A549 (cell line): ENCODE measurements at regions not wholly inside any gene's neighbourhood (a gene's known extent, or its start where the extent isn't known, plus 50 kb on each side); places are given as distances from the start of the nearest gene placed in this dataset.

Experiments
- ATAC-seq, 2 experiments: fragments of 200-7000 bp in 1 of 2; fragments of >200 bp in 1 of 2; cut with Nextera tagmentation in 1 of 2; cut with Tn5 transposase in 1 of 2; 3 replicates each; pipeline versions ENCODE4 v1.8.0 to v1.9.1; 2018 to 2020; ENCODE audit warnings: mild to moderate bottlenecking in 1 of 2, moderate library complexity in 1 of 2
- CTCF ChIA-PET: fragments of 300-600 bp; sonication (Branson Sonifier 250); formaldehyde crosslinking; extraction: SDS; loops from one replicate; lab custom pipeline; 2021; ENCODE audit warnings: antibody characterized with exemption, inconsistent platforms; lab: Yijun Ruan, JAX
- POLR2A ChIA-PET: fragments of 350-600 bp; formaldehyde crosslinking; extraction: SDS; loops from one replicate; lab custom pipeline; 2021; ENCODE audit warnings: antibody characterized with exemption, inconsistent platforms; lab: Yijun Ruan, JAX
- DNase-seq, 2 experiments: peaks; one replicate each; pipeline versions ENCODE4 v3.0.0 to v3.0.0-alpha.2; 2011 to 2016; ENCODE audit warnings: low read depth in 1 of 2, low spot score in 1 of 2
- FAIRE-seq: peaks from 2 replicates; lab custom pipeline; 2011; peaks lifted over from hg19 to GRCh38; lab: Jason Lieb, UNC
- H3K27ac ChIP-seq, 2 experiments: fragments of >200 bp; sonication (Bioruptor Twin); formaldehyde crosslinking; 3 replicates each; pipeline ENCODE4 v1.5.1; 2016 to 2017
- H3K4me1 ChIP-seq: fragments of >200 bp; sonication (Bioruptor Twin); formaldehyde crosslinking; 3 replicates; pipeline ENCODE4 v1.6.1; 2016
- H3K4me2 ChIP-seq: fragments of >200 bp; sonication (Bioruptor Twin); formaldehyde crosslinking; 3 replicates; pipeline ENCODE4 v1.6.1; 2016
- H3K4me3 ChIP-seq: fragments of >200 bp; sonication (Bioruptor Twin); formaldehyde crosslinking; 3 replicates; pipeline ENCODE4 v1.5.1; 2016
- H3K9me3 ChIP-seq: fragments of >200 bp; sonication (Bioruptor Twin); formaldehyde crosslinking; 3 replicates; pipeline ENCODE4 v1.6.1; 2016
- BHLHE40 ChIP-seq: IDR thresholded peaks from 2 replicates; pipeline ENCODE4 v1.6.1; 2012; ENCODE audit warnings: low read depth, low read length, inconsistent platforms
- CHD4 ChIP-seq: fragments of 200-600 bp; sonication (generic); IDR thresholded peaks from 2 replicates; pipeline ENCODE4 v1.6.1; 2016; ENCODE audit warnings: antibody characterized with exemption, mild to moderate bottlenecking, borderline replicate concordance
- EHF ChIP-seq: fragments of 250-450 bp; sonication (Bioruptor Pico); IDR thresholded peaks from 2 replicates; pipeline ENCODE4 v1.5.0; 2020; ENCODE audit warnings: mild to moderate bottlenecking
- ESRRA ChIP-seq: fragments of 150-350 bp; IDR thresholded peaks from 2 replicates; pipeline ENCODE4 v1.6.1; 2014; ENCODE audit warnings: mild to moderate bottlenecking, low read length, borderline replicate concordance
- FOSL2 ChIP-seq, 2 experiments: fragments of 450-650 bp in 1 of 2; fragments of >200 bp in 1 of 2; sonication (Bioruptor Twin) in 1 of 2; formaldehyde crosslinking; IDR thresholded peaks; 2 replicates each; pipeline versions ENCODE4 v1.5.0 to v1.6.1; 2016 to 2020; ENCODE audit warnings: mild to moderate bottlenecking in 1 of 2, moderate library complexity in 1 of 2
- FOXS1 ChIP-seq: fragments of 250-450 bp; sonication (Bioruptor Pico); IDR thresholded peaks from 2 replicates; pipeline ENCODE4 v1.5.0; 2020; ENCODE audit warnings: mild to moderate bottlenecking, moderate library complexity
- GATA3 ChIP-seq: IDR thresholded peaks from 2 replicates; pipeline ENCODE4 v1.6.1; 2012; ENCODE audit warnings: borderline replicate concordance
- HDAC2 ChIP-seq: fragments of 200-600 bp; sonication (generic); IDR thresholded peaks from 2 replicates; pipeline ENCODE4 v1.6.1; 2016
- HOXB13 ChIP-seq: fragments of 250-450 bp; sonication (Bioruptor Pico); IDR thresholded peaks from 2 replicates; pipeline ENCODE4 v1.5.0; 2020; ENCODE audit warnings: low read depth, mild to moderate bottlenecking, moderate library complexity
- JUN ChIP-seq, 2 experiments: fragments of >200 bp; sonication (Bioruptor Twin); formaldehyde crosslinking; IDR thresholded peaks; 2 replicates in 1 of 2; 3 replicates in 1 of 2; pipeline ENCODE4 v1.6.1; 2016 to 2017
- KDM1A ChIP-seq: fragments of 200-600 bp; sonication (generic); IDR thresholded peaks from 2 replicates; pipeline ENCODE4 v1.6.1; 2016; ENCODE audit warnings: low read depth, mild to moderate bottlenecking
- KDM5A ChIP-seq: fragments of 200-600 bp; sonication (generic); IDR thresholded peaks from 2 replicates; pipeline ENCODE4 v1.6.1; 2016; ENCODE audit warnings: antibody characterized with exemption, mild to moderate bottlenecking
- NPAS2 ChIP-seq: fragments of 250-450 bp; sonication (Bioruptor Pico); IDR thresholded peaks from 2 replicates; pipeline ENCODE4 v1.8.0; 2022; ENCODE audit warnings: mild to moderate bottlenecking, moderate library complexity, borderline replicate concordance
- NR3C1 ChIP-seq: fragments of >200 bp; sonication (Bioruptor Twin); formaldehyde crosslinking; IDR thresholded peaks from 3 replicates; pipeline ENCODE4 v1.6.1; 2017
- POLR2AphosphoS2 ChIP-seq: conservative IDR thresholded peaks from 2 replicates; pipeline ENCODE4 v1.6.1; 2012; ENCODE audit warnings: low read length, improper control_type of control experiment, inconsistent platforms
- SMC3 ChIP-seq: fragments of >200 bp; sonication (Bioruptor Twin); formaldehyde crosslinking; IDR thresholded peaks from 3 replicates; pipeline ENCODE4 v1.6.1; 2018; ENCODE audit warnings: inconsistent platforms
- SREBF2 ChIP-seq: fragments of 450-650 bp; IDR thresholded peaks from 2 replicates; pipeline ENCODE4 v1.6.1; 2014; ENCODE audit warnings: mild to moderate bottlenecking, moderate library complexity
- TP53 ChIP-seq: fragments of 250-450 bp; sonication (Bioruptor Pico); IDR thresholded peaks from 2 replicates; pipeline ENCODE4 v1.5.0; 2021; ENCODE audit warnings: mild to moderate bottlenecking, moderate library complexity
- ZC3H11A ChIP-seq: fragments of 450-650 bp; IDR thresholded peaks from 2 replicates; pipeline ENCODE4 v1.6.1; 2014; ENCODE audit warnings: antibody characterized with exemption, mild to moderate bottlenecking
- ZFP36 ChIP-seq: fragments of 450-650 bp; IDR thresholded peaks from 2 replicates; pipeline ENCODE4 v1.6.1; 2014; ENCODE audit warnings: borderline replicate concordance; ENCODE audit not compliant: partially characterized antibody
- WGBS: methylation state at CpG from one replicate; pipeline ENCODE4 v1.1.6; 2017; ENCODE audit errors: missing lambda C conversion rate; 5-methylcytosine and 5-hydroxymethylcytosine counted together
- TF ChIP-seq, protein P1 (sequence below): fragments of 250-450 bp; sonication (Bioruptor Pico); IDR thresholded peaks from 2 replicates; pipeline ENCODE4 v1.5.0; 2020; ENCODE audit warnings: low read depth, mild to moderate bottlenecking, moderate library complexity
- TF ChIP-seq, protein P2 (sequence below): fragments of >200 bp; sonication (Bioruptor Twin); formaldehyde crosslinking; IDR thresholded peaks from 3 replicates; pipeline ENCODE4 v1.6.1; 2016
- TF ChIP-seq, protein P3 (sequence below): fragments of 200-600 bp; sonication (generic); IDR thresholded peaks from 2 replicates; pipeline ENCODE4 v1.6.1; 2016; ENCODE audit warnings: antibody characterized with exemption, mild to moderate bottlenecking, moderate library complexity
- TF ChIP-seq, protein P4 (sequence below): fragments of 450-650 bp; IDR thresholded peaks from 2 replicates; pipeline ENCODE4 v1.6.1; 2014; ENCODE audit warnings: antibody characterized with exemption
- TF ChIP-seq, protein P5 (sequence below): fragments of >200 bp; sonication (Bioruptor Twin); formaldehyde crosslinking; IDR thresholded peaks from 3 replicates; pipeline ENCODE4 v1.5.1; 2016
- TF ChIP-seq, protein P6 (sequence below): IDR thresholded peaks from 2 replicates; pipeline ENCODE4 v1.6.1; 2012

DNA sequence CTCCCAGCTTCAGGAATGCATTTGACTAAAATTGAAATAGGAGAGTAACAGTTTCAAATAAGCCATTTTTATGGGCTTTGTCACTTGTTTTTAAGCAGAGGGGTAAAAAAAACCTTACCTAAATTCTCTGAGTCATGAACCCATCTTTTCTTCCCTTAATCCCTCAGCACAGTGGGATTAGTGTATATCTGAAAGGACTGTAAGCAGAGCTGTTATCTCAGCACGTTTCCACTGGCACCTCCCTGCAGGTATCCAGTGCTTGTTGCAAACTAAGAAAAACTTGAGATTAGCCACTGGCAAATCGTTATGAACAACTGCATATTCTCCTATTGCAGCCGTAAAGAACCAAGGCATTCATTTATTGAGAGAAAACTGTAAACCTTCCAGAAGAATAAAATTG is 872.7 kb downstream of the EFNA5 start:
- no peak for FAIRE-seq
- Histone ChIP-seq H3K9me3 (no peaks in the 10 kb centered on the region), H3K4me2 (no peak overlapping the region), H3K4me1 (no peaks in the 10 kb centered on the region), H3K27ac (no peak overlapping the region), H3K4me3 (no peak overlapping the region)
- ATAC-seq, result no peak
- TF ChIP-seq, protein P1, sequence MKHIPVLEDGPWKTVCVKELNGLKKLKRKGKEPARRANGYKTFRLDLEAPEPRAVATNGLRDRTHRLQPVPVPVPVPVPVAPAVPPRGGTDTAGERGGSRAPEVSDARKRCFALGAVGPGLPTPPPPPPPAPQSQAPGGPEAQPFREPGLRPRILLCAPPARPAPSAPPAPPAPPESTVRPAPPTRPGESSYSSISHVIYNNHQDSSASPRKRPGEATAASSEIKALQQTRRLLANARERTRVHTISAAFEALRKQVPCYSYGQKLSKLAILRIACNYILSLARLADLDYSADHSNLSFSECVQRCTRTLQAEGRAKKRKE, result no peak
- TF ChIP-seq GATA3 (no peak), JUN (IDR thresholded peaks at IDR 0.05) (no peak), HOXB13 (no peak), CHD4 (no peak), FOXS1 (no peak), POLR2AphosphoS2 (no peak), SMC3 (no peak), ZC3H11A (no peak), KDM1A (no peak), KDM5A (no peak), SREBF2 (no peak), BHLHE40 (no peak), ZFP36 (no peak)
- TF ChIP-seq, protein P2, sequence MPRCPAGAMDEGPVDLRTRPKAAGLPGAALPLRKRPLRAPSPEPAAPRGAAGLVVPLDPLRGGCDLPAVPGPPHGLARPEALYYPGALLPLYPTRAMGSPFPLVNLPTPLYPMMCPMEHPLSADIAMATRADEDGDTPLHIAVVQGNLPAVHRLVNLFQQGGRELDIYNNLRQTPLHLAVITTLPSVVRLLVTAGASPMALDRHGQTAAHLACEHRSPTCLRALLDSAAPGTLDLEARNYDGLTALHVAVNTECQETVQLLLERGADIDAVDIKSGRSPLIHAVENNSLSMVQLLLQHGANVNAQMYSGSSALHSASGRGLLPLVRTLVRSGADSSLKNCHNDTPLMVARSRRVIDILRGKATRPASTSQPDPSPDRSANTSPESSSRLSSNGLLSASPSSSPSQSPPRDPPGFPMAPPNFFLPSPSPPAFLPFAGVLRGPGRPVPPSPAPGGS, result no peak
- TF ChIP-seq, protein P3, sequence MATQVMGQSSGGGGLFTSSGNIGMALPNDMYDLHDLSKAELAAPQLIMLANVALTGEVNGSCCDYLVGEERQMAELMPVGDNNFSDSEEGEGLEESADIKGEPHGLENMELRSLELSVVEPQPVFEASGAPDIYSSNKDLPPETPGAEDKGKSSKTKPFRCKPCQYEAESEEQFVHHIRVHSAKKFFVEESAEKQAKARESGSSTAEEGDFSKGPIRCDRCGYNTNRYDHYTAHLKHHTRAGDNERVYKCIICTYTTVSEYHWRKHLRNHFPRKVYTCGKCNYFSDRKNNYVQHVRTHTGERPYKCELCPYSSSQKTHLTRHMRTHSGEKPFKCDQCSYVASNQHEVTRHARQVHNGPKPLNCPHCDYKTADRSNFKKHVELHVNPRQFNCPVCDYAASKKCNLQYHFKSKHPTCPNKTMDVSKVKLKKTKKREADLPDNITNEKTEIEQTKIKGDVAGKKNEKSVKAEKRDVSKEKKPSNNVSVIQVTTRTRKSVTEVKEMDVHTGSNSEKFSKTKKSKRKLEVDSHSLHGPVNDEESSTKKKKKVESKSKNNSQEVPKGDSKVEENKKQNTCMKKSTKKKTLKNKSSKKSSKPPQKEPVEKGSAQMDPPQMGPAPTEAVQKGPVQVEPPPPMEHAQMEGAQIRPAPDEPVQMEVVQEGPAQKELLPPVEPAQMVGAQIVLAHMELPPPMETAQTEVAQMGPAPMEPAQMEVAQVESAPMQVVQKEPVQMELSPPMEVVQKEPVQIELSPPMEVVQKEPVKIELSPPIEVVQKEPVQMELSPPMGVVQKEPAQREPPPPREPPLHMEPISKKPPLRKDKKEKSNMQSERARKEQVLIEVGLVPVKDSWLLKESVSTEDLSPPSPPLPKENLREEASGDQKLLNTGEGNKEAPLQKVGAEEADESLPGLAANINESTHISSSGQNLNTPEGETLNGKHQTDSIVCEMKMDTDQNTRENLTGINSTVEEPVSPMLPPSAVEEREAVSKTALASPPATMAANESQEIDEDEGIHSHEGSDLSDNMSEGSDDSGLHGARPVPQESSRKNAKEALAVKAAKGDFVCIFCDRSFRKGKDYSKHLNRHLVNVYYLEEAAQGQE, result no peak
- CTCF ChIA-PET, result interaction anchor here (0.5 kb wide), 1 partner anchor 1414 kb away, joined by 4 read pairs; no protein-coding TSS in a partner anchor
- DNase-seq, result no peak
- POLR2A ChIA-PET, result no interaction called here
- WGBS, result 43% methylated on average over 3 of the region's 3 CpGs

DNA sequence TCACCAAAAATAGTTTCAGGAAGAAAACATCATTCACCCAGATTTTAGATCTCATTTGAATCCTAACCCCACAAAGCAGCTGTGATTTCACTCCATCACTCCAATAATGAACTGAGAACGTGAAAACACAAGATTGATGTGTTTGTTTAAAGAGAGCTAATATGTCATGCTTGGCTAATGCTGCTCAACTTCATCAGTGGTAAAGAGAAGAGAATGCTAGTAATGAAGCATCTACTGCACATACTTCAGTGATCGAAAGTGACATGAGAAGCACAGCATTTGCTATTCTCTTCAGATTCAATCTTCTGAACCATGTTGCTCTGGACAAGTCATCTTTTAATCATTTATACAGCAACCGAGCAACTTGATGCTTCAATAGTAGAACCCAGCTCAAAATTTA is 874.7 kb downstream of the EFNA5 start:
- POLR2A ChIA-PET, result no interaction called here
- DNase-seq (no peak), ATAC-seq (no peak), FAIRE-seq (no peak)
- CTCF ChIA-PET, result no interaction called here
- Histone ChIP-seq H3K27ac (no peak overlapping the region), H3K9me3 (no peaks in the 10 kb centered on the region), H3K4me1 (no peaks in the 10 kb centered on the region), H3K4me2 (no peak overlapping the region), H3K4me3 (no peak overlapping the region)
- WGBS, result 71% methylated on average over 3 of the region's 3 CpGs
- TF ChIP-seq HDAC2 (no peak), ZFP36 (no peak), EHF (no peak)
- TF ChIP-seq, protein P4, sequence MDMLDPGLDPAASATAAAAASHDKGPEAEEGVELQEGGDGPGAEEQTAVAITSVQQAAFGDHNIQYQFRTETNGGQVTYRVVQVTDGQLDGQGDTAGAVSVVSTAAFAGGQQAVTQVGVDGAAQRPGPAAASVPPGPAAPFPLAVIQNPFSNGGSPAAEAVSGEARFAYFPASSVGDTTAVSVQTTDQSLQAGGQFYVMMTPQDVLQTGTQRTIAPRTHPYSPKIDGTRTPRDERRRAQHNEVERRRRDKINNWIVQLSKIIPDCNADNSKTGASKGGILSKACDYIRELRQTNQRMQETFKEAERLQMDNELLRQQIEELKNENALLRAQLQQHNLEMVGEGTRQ, result no peak

DNA sequence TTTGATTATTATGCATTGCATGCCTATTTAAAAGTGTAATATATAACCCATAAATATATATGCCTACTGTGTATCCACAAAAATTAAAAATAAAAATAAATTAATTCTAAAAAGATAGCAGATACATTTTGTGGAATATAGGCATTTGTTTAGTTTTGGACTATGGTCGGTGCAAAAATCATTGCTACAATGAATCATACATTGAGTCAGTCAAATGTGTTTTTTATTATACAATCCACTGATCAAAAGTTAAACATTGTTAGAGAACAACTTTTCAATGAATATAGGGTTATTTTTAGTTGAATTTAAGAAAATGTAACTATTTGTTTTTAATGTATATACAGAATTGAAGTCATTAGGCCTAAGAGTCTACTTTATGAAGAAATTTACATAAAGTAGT is 885.9 kb downstream of the EFNA5 start:
- 8% methylated on average over 1 of the region's 1 CpG for WGBS
- no peak for ATAC-seq
- no peak for DNase-seq
- TF ChIP-seq NR3C1, result no peak
- no peak for TF ChIP-seq NPAS2 (CRISPR knock-in tag)
- no peak for TF ChIP-seq KDM5A
- no peak for TF ChIP-seq TP53 (CRISPR knock-in tag)
- TF ChIP-seq KDM1A, result no peak
- TF ChIP-seq ZFP36, result no peak
- TF ChIP-seq SMC3, result no peak
- TF ChIP-seq GATA3, result no peak
- no peak for TF ChIP-seq ZC3H11A
- no peak for TF ChIP-seq FOSL2 (IDR thresholded peaks at IDR 0.05)
- no peak for TF ChIP-seq FOSL2 (CRISPR knock-in tag; IDR thresholded peaks at IDR 0.05)
- TF ChIP-seq SREBF2, result no peak
- TF ChIP-seq, protein P5, sequence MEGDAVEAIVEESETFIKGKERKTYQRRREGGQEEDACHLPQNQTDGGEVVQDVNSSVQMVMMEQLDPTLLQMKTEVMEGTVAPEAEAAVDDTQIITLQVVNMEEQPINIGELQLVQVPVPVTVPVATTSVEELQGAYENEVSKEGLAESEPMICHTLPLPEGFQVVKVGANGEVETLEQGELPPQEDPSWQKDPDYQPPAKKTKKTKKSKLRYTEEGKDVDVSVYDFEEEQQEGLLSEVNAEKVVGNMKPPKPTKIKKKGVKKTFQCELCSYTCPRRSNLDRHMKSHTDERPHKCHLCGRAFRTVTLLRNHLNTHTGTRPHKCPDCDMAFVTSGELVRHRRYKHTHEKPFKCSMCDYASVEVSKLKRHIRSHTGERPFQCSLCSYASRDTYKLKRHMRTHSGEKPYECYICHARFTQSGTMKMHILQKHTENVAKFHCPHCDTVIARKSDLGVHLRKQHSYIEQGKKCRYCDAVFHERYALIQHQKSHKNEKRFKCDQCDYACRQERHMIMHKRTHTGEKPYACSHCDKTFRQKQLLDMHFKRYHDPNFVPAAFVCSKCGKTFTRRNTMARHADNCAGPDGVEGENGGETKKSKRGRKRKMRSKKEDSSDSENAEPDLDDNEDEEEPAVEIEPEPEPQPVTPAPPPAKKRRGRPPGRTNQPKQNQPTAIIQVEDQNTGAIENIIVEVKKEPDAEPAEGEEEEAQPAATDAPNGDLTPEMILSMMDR, result no peak
- TF ChIP-seq, protein P4, result no peak
- TF ChIP-seq, protein P6, sequence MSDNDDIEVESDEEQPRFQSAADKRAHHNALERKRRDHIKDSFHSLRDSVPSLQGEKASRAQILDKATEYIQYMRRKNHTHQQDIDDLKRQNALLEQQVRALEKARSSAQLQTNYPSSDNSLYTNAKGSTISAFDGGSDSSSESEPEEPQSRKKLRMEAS, result no peak
- no peak for TF ChIP-seq ESRRA
- TF ChIP-seq, all 56 proteins: peak for 0
- CTCF ChIA-PET, result no interaction called here
- H3K4me3 ChIP-seq, result no peak overlapping the region
- no peak for FAIRE-seq
- no peaks in the 10 kb centered on the region for H3K9me3 ChIP-seq
- no peak overlapping the region for H3K4me2 ChIP-seq
- H3K4me1 ChIP-seq, result no peaks in the 10 kb centered on the region
- H3K27ac ChIP-seq, result no peak overlapping the region
- POLR2A ChIA-PET, result no interaction called here
